Fibroblast of lung (primary cell): ENCODE measurements at regions not wholly inside any gene's neighbourhood (a gene's known extent, or its start where the extent isn't known, plus 50 kb on each side); places are given as distances from the start of the nearest gene placed in this dataset.

Experiments used
- CTCF ChIP-seq, 2 donors: IDR thresholded peaks in 1 of 2; conservative IDR thresholded peaks in 1 of 2; 1 replicate in 1 of 2; 2 replicates in 1 of 2; pipeline ENCODE4 v1.5.1; 2011 to 2012; ENCODE audit warnings: low read length in 2 of 2, control low read depth in 1 of 2, inconsistent platforms in 1 of 2, low read depth in 1 of 2, mild to moderate bottlenecking in 1 of 2
- EZH2 ChIP-seq: IDR thresholded peaks from 2 replicates; pipeline ENCODE4 v1.5.1; 2012; ENCODE audit warnings: low read length, control low read depth, mild to moderate bottlenecking; ENCODE audit errors: missing control alignments

DNA sequence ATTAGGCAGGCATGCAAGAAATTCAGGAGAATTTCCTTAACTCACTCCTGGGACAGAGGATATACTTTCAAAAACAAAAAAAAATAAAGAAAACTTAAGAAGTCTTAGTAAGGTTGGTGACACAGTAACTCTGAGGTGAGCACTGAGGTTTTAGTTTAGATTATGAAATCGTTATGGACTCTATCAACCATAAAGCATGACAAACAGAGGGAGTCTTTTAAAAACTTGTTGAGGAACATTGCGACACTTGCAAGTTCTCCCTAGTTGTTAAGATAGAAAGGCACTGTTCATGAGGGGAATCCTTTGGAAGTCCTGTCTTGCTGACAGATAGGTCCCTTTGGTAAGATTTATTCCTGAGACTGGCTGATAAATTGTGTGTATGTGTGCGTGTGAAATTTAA is 194.3 kb upstream of the ERBB4 start:
- TF ChIP-seq CTCF (conservative IDR thresholded peaks at IDR 0.05 in 1 of 2, IDR thresholded peaks at IDR 0.05 in 1 of 2; ENCODE audit: low read depth in 1 of 2, low read length in 2 of 2), result no peak
- TF ChIP-seq EZH2, result no peak
